ENCODE measurements at regions not wholly inside any gene's neighbourhood (a gene's known extent, or its start where the extent isn't known, plus 50 kb on each side); places are given as distances from the start of the nearest gene placed in this dataset.

DNA sequence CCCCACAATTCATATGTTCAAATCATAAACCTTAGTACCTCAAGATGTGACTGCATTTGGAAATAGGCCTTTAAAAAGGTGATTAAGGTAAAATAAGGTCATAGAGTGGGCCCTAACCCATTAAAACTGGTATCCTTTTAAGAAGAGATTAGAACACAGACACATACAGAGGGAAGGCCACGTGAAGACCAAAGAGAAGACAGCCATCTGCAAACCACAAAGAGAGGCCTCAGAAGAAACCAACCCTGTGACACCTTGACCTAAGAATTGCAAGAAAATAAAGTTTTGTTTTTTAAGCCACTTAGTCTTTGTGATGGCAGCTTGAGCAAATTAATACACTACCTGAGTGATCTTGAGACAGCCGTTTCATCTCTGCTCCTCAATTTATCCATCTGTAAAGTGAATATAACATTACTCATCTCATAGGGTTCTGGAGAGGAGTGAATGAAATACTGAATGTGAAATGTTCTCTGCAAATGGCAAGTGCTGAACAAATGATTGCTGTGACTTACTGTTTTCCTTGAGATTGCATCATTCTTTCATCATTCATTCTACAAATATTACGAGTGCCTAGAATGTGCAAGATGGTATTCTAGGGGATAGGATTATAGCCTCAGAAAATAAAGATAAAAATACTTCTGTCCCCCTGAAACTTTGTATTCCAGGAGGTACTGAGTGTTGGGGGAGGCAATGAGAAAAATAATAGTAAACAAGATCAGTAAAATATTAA is 222.0 kb upstream of the CDH13 start:
- DNase-seq = no peak

DNA sequence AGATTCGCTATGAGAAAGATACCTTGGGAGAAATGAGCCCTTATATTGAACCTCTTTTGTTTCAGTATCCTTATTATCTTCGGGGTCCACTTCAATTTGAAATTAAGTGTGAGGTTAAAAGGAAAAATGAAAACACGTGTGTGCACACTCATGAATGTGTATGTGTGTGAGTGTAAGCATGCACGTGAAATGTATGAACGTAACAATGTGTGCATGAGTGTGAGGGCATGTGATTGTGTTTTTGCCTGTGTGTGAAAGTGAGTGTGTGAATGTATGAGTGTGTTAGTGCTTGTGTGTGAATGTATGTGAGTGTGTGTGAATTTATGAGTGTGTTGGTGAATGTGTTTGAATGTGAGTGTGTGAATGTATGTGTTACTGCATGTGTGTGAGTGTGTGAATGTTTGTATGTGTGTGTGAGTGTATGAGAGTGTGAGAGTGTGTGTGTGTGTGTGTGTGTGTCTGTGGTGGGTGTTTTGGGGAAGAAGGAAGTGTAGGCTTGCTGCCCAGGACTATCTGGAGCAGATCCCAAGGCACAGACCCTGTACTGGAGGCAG is 224.0 kb upstream of the CDH13 start:
- DNase-seq = no peak

DNA sequence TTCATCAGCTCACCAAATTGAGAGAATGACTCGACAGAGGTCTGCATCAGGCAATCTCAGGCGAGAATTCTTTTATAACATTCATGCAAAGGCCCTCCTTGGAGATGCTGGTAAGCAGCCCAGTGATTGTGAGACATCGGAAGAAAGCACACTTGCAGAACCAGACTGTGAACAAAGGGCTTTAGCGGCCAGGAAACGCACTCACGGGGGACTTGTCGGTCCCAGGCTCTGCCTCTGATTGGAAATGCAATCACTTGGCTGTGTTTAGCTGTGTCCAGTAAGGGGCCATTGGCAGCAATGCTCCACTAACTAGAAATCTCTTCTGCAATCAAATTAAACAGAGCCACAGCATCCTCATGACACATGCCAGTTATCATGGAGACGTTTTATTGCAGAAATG is 226.7 kb upstream of the CDH13 start:
- DNase-seq = no peak

DNA sequence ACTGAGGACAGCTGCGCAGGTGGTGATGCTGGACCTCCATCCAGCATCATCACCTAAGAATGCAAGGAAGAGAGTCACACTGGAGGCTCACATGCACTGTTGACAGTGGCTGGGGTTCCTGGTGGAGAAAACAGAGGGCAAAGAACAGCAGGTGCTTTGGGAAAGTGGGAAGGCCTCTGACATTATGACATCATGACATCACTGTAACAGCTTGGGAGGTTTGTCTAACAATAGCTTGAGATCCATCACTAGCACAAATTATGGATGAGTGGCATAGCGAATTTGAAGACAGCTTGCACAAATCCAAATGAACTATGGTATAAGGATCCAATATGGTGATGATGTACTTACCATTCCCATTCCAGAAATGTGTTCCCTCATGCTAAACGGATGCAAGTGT is 226.5 kb upstream of the MPHOSPH6 start:
- no peak for DNase-seq

DNA sequence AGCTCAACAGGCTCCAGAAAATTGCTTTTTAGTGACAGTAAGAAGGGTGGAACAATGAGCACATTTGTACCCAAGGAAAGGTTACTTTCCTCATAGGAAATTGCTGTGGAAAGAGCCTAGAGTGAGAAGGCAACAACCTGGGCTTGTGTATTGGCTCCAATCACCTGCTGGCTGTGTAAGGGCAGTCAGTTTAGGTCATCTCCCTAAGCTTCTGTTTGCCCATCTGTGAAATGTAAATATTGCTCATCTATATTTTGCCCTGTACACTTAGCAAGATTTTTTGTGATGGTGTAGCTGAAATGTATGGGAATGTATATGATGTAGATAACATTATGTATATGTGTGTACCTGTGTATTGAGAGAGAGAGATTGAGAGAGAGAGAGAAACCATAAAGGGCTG is 225.2 kb upstream of the MPHOSPH6 start:
- no peak for DNase-seq

DNA sequence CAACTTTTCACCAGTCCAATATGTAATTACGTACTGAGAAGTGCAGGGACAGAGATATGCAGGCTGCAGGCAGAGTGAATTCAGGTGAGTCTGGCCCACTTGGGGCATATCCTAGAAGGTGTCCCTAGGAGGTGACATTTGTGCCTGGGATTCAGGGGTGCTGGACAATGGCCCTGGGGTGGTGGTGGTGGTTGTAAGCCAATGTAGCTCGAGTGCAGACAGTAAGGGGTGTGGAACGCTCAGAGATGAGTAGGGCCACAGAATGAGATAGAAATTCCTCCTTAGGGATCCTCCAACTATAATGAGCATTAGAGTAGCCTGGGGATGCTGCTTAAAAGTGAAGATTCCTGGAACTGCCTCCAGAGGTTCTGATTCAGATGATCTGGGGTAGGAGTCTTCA is 221.7 kb upstream of the MPHOSPH6 start:
- no peak for DNase-seq

DNA sequence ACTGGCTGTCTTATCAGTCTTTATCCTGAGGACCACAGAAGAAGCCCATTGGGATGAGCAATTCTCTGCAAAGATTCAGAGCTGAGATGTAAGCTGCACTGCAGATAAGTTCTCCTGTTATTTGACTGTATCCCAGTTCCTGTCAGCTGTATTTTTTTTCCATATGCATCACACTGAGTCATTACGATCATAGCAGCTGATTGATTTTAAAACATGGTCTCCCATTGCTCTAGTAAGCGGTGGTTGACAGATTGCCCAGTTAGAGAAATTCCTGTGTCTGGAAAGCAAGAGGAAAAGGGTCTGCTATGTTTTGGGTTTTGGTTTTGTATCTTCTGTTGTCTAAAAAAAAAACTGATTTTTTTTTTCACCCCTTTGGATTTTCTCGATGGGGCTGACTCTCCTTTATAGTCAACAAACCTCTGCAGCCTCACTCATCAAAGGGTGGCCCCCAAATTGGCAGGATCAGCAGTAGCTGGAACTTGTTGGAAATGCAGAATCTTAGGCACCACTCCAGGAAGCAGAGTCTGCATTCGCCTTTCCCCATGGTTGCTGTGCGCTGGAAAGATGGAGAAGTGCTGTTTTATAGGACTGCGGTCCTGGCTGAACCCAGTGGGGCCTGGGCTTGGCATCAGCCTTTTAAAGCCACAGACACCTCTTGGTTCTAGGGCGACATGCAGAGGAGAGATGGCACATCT is 220.1 kb upstream of the MPHOSPH6 start:
- no peak for DNase-seq

DNA sequence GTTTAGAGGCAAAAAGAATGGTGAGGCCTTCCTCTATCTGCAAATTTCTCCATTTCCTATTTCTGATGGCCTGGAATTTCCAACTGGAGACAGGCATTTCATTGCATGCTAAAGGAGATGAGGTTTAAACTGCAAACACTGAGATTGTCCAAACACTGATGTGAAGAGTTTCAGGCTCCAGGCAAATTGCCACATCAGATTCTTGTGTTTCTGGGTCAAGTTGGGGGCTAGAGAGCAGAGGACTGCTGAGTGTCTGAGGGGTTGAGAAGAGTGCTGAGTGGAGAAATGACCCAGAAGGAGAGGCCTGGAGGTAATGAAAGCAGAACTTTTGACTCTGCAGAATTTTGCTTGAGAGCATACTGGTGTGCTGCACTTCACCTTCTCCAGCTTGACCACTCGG is 216.7 kb upstream of the MPHOSPH6 start:
- DNase-seq = no peak

DNA sequence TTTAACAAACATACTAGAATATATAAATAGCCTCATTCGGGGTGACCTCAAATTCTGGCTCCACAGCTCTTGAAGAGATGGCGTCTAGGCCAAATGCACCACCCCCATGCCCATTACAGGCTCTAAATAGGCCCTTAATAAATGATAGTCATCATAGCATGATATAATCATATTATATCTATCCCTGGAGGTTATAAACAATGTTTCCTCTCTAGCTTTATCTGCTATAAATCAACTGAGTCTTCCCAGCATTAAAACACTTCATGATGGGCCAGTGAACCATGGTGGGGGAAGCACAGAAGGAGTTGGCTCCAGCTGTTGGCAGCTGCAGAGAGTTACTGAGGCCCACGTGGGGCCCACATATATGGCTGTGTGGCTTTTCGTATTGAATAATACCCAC is 214.9 kb upstream of the MPHOSPH6 start:
- no peak for DNase-seq

DNA sequence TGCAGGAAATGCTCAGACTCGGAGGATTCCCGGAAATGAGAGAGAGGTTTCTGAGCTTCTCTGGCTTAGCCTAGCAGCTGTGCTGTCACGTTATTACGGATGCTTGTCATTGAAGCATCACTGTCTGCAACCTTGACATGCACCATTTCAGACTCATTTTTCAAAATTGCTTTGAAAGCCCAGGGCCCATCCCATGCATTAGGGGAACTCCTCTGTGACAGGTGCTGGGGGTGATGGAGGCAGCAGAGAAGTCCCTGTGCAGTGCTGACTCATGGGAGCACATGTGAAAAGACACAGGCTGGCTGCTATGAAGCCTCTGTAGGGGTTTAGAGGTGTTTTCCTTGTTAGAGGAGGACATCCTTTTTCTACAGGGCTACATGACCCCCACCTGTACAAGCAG is 214.0 kb upstream of the MPHOSPH6 start:
- no peak for DNase-seq

DNA sequence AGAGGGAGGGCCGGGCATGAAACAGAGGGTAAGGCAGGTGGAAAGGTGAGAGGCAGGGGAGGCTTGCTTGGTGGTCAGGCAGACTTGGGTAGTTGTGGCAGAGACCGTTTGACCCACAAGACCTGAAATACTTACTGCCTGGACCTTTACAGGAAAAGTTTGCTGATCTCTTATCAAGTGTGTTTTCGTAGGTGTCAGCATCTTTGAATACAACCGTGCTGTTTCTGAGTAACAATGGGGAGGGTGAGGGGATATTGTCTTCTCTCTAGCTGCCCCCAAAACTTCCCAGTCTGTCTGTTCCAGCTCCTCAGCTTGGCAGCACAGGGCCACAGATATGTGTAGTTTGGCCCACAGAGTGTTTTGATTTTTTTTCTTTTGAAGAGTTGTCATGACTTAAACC is 212.5 kb upstream of the MPHOSPH6 start:
- DNase-seq = no peak

DNA sequence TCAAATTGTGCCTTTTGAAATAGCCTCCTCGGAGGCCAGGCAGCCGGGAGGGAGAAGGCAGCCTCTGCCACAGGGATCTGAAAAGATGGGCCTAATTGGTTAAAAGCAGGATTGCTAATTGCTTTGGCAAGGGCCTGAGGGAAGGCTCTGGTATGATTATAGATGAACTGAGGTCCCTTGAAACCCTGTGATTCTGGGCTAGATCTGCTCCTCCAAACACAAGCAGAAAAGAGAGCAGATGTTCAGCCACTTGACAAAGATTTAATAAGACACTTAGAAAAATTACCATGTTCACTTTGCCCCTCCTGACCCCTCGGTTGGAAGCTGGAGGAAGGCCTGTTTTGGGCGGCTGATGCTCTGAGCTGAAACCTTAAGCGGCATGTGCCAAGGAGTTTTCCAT is 209.5 kb upstream of the MPHOSPH6 start:
- no peak for DNase-seq

DNA sequence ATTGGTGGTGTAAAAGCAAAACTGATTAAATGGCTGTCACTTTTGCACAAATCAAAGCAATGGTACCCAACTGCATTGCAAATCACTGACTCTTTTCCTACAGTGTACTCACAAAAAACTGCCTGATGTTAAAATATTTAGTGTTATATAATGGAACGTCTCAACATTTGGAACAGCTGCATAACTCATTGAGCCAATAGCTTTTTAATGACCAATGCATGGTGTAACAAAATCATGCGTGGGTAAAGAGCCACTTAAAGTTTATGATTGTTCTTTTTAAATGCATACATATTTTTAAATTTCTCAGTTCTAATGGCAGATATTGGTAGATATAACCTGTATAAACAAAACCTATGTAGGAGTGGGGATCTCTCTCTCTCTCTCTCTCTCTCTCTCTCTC is 204.0 kb upstream of the MPHOSPH6 start:
- no peak for DNase-seq

DNA sequence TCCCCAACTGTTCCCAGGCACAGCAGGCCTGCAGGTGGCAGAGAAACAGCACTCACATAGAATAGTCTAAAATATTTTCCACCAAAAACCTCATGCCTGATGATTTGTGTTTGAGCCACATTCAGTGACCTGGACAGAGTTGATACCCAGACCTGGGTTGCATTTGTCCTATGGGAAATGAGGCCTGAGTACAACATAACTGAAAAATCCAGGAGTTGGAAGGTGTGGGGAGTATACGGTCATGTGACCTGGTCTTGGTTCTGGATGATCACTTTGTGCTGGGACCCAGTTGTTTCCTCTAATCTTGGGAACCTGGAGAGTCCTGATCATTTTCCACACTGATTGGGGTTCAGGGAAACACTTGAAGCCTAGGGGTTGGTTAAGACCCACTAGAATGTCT is 200.3 kb upstream of the MPHOSPH6 start:
- no peak for DNase-seq

DNA sequence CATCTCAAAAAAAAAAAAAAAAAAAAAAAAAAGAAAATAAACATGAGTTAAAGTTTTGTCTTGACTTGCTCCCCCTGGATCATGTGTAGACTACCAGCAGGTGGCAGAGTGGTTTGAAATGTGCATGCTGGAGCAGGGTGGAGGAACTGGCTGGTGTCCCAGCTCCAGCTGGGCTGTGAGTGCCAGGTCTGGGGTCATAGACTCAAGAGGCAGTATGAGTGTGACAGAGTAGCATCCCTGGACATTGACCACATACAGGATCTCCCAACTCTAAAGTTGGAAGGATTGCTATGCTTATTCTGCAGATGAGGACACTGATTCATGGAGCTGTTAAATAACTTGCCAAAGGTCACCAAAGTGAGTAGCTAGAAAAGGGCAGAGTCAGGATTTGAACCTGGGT is 198.0 kb upstream of the MPHOSPH6 start:
- DNase-seq = no peak

DNA sequence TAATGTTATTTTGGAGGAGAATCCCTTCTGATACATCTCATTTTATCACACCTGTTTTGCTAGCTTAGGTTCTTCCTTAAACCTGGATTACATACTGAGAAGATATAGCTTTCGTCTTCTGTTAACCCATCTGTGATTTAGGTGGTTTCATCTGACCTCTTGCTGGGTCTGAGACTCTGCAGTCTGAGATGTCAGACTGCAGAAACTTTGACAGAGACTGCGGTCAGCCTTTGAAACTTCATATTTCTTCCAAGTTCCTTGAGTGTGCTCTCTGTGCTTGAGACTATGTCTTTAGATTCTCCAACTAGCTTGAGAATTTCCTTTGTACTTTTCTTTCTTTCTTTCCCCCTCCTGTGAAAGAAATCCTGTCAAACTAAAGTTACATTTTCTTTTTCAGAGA is 196.4 kb upstream of the MPHOSPH6 start:
- no peak for DNase-seq

DNA sequence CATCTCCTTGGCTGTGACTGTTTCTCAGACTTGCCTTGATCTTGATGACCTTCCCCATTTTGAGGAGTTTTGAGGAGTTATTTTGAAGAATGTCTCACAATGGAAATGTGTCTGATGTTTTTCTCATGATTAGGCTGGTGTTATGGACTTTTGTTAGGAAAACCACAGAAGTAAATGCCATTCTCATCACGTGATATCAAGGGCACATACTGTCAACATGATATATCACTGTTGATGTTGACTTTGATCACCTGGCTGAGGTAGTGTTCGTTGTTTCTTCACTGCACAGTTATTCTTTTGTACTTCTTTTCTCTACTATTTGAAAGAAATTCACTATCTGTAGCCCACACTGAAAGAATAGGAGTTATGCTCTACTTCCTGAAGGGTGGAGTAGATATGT is 194.7 kb upstream of the MPHOSPH6 start:
- no peak for DNase-seq

DNA sequence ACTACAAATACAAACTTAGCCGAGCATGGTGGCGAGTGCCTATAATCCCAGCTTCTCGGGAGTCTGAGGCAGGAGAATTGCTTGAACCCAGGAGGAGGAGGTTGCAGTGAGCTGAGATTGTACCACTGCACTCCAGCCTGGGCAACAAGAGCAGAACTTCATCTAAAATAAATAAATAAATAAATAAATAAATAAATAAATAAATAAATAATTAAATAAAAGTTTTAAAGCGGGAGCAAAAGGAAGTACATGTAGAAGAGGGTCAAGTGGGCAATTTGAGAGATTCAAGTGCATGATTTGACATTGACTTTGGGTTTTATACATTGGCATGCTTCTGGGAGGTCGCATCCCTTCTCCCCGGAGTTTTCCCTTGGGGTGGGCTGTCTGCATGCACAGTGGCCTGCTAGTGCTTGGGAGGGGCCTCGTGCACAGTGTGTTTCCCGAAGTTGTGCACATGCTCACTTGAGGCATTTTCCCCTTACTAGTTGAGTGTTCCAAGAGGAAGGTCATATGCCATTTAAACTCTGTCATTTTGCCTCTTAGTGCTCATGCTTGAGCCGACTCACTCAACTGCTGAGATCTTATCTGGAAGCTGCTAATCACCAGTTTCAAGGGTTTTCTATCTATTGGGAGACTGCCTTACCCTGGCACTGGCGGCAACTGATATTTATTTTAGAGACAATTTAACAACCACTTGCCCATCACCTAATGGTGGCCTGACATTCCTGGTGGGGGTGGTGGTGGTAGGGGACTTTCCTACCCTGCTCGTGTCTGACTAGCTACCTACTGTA is 193.2 kb upstream of the MPHOSPH6 start:
- DNase-seq = no peak

DNA sequence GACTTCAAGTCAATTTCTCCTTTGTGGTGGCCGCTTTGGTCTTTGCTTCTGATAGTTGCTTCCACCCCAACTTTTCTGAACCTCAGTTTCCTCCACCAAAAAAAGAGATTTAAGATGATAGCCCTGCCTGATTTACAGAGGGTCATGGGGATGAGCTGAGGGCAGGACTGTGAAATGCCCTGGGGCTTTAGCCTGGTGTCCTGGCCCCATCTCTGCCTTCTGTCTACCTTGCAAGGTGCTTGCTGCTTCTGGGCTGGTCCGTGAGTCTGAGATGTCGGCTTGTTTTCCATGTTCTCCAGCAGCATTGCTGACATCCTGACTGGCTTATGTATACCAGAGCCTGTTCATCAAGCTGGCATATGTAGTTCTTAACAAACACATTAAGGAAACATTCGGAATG is 191.9 kb upstream of the MPHOSPH6 start:
- no peak for DNase-seq

DNA sequence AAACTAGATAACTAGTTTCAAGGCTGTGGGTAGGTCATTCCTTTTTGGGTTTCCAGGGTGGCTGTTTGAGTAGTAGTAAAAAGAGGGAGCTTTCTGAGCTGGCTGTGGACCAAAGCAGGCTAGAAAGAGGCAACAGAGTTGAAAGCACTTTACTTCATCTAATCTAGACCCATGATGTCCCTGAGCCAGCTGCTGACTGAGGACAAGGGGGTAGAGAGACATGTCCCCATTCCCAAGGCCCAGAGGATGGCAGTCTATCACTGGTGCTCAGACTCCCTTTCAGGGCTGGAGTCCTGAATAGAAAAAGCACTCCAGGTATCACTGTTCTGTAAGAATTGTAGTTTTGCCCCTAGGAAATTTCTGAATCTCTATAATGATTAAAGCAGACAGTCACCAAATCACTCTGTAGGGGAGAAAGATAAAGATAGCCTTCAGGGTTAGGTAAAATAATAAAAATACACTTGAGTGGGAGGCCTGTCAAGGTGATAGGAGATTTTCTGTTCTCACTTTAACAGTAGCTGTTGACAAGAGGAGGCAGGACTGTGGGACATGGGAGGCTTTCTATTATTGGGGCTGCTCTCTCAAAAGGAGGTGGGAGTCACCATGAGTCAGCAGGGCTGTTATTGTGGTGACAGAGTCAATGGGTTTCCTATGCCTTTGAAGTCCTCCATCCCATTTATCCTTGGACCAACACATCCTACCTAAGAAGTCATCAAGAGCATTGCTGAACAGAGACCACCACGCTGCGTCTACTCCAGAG is 190.2 kb upstream of the MPHOSPH6 start:
- no peak for DNase-seq

DNA sequence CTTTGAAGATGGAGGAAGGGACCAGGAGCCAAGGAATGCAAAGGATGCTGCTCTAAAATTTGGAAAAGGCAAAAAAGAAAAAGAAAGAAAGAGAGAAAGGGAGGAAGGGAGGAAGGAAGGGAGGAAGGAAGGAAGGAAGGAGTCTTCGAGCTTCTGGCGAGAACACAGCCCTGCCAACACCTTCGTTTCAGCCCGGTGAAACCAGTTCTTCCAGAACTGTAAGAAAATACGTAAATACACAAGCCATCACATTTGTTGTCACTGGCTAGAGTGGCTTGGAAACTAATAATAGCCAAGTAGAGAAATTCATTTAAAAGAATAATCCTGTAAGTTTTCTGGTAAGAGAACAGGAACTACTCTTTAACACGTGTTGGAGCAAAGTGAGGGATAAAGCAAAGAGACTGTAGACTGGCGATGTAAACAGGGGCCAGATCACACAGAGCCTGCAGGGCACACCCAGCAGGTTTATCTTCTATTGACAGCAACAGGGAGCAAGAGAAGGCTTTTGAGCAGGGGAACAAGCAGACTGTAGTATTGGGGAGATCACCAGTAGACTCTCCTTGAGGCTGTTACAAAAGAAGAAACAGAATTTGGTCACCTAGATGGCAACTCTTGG is 188.7 kb upstream of the MPHOSPH6 start:
- DNase-seq = no peak

DNA sequence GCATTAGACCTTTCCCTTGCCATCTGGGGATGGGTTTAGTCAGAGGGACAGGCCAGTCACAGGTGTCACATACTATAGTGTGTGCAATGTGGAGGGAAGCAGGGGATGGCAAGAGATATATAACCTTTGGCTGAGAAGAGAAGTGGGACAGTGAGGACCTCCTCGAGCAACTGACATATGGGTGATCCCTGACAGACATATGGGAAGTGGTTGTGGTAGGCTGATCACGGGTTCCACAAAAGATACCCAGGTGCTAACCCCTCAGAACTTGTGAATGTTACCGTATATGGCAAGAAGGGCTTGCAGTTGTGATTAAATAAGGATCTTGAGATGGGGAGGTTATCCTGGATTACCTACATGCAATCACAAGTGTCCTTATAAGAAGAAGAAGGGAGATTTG is 188.1 kb upstream of the MPHOSPH6 start:
- DNase-seq = no peak

DNA sequence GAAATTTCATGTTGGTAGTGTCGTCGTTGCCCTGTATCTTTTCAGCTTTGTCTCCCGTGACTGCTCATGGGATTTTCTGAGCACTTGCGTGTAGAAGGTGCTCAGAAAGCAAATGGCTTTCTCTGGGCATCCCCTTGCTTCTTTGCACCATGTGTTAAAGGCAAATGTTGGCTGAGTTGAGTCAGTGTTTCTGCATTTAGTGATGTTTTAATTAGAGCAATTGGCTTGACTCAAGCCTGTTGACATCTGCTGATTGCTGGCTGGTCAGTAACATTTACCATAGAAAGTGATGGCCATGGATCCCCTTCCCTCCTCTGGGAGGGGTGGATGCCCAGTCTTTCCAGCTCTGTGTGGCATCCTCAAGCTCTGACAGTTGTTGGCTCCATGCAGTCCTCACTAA is 187.2 kb upstream of the MPHOSPH6 start:
- no peak for DNase-seq

All from NCI-H146 (cell line).